ENCODE measurements at regions not wholly inside any gene's neighbourhood (a gene's known extent, or its start where the extent isn't known, plus 50 kb on each side); places are given as distances from the start of the nearest gene placed in this dataset.

DNA sequence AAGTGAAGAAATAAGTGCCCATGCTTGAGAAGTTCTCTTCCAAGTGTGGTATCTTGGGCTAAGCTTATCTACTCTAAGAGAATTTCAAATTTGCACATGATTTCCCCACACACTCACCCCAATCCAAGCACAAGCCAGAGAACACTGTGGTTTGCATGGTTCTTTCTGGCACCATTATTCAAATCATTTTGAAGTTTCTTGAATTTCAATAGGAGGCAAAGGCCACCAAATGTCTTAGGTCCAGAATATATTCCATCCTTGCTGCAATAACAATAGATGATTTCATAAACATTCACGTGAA lies 359.7 kb downstream of the IRS2 start:
- Histone ChIP-seq H3K4me3 (no peak overlapping the region), H3K36me3 (no peaks in the 10 kb centered on the region), H3K4me1 (peaks cover 0 to 3% (median 0%) of the 10 kb centered on the region in 6 donors), H3K27ac (no peak overlapping the region), H3K9me3 (peaks cover 0 to 4% (median 0%) of the 10 kb centered on the region in 8 donors), H3K27me3 (replicated peaks in 1 of 7) (no peaks in the 10 kb centered on the region)
- TF ChIP-seq POLR2AphosphoS5 (IDR thresholded peaks at IDR 0.05) = no peak
- TF ChIP-seq POLR2A (IDR thresholded peaks at IDR 0.05) = no peak
- TF ChIP-seq, protein P1, sequence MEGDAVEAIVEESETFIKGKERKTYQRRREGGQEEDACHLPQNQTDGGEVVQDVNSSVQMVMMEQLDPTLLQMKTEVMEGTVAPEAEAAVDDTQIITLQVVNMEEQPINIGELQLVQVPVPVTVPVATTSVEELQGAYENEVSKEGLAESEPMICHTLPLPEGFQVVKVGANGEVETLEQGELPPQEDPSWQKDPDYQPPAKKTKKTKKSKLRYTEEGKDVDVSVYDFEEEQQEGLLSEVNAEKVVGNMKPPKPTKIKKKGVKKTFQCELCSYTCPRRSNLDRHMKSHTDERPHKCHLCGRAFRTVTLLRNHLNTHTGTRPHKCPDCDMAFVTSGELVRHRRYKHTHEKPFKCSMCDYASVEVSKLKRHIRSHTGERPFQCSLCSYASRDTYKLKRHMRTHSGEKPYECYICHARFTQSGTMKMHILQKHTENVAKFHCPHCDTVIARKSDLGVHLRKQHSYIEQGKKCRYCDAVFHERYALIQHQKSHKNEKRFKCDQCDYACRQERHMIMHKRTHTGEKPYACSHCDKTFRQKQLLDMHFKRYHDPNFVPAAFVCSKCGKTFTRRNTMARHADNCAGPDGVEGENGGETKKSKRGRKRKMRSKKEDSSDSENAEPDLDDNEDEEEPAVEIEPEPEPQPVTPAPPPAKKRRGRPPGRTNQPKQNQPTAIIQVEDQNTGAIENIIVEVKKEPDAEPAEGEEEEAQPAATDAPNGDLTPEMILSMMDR (IDR thresholded peaks at IDR 0.05 in 8 of 11, conservative IDR thresholded peaks at IDR 0.05 in 3 of 11) = no peak
- intact Hi-C loops (cut with DNase I; ENCODE audit: low total_unique reads) = no loop called here
- DNase-seq = no peak
- 84 to 95% (median 88%) methylated on average over 1 of the region's 1 CpG for WGBS, 5 donors

DNA sequence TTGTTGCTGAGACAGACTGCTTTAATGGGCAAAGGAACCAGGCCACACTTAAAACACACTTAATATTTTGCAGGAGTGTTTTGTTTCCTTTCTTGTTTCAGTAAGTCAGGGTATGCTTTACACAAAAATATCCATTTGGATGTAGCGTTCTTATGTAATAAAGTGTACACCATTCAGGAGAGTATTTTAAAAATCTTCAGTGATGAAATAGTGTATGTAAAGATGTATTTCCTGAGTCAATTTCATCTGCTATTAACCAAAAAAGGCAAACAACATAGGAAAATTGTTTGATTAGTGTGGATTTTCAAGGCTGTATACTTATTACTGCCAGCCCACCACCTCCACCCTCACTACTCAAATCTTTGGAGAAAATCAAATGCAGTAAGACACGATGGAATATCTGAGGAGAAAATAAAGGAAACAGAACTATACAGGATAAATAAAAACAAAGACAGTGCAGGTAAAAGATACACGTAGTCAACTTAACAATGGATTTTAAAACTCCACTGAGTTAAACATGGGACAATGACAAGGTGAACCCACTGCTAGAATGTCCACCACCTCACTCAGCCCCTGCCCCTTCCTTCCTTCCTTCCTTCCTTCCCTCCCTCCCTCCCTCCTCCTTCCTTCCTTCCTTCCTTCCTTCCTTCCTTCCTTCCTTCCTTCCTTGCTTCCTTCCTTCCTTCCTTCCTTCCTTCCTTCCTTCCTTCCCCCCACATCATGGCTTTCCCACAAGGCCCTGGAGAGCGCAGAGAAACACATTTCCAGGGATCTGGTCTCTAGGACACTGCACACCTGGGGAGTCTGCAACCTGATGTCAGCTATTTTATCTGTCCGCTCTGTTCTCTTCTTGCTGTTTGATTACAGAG lies 360.3 kb downstream of the IRS2 start:
- DNase-seq = no peak
- intact Hi-C loops (cut with DNase I; ENCODE audit: low total_unique reads) = no loop called here
- H3K4me1 ChIP-seq = peaks cover 0 to 3% (median 0%) of the 10 kb centered on the region in 6 donors
- H3K36me3 ChIP-seq = no peaks in the 10 kb centered on the region
- peaks cover 0 to 4% (median 0%) of the 10 kb centered on the region in 8 donors for H3K9me3 ChIP-seq
- TF ChIP-seq POLR2AphosphoS5 (IDR thresholded peaks at IDR 0.05) = no peak
- TF ChIP-seq, protein P1 (IDR thresholded peaks at IDR 0.05 in 8 of 11, conservative IDR thresholded peaks at IDR 0.05 in 3 of 11) = no peak
- TF ChIP-seq POLR2A (IDR thresholded peaks at IDR 0.05) = no peak
- 73 to 86% (median 77%) methylated on average over 5 of the region's 5 CpGs for WGBS, 5 donors
- no peak overlapping the region for H3K4me3 ChIP-seq
- no peak overlapping the region for H3K27ac ChIP-seq
- no peaks in the 10 kb centered on the region for H3K27me3 ChIP-seq (replicated peaks in 1 of 7)

DNA sequence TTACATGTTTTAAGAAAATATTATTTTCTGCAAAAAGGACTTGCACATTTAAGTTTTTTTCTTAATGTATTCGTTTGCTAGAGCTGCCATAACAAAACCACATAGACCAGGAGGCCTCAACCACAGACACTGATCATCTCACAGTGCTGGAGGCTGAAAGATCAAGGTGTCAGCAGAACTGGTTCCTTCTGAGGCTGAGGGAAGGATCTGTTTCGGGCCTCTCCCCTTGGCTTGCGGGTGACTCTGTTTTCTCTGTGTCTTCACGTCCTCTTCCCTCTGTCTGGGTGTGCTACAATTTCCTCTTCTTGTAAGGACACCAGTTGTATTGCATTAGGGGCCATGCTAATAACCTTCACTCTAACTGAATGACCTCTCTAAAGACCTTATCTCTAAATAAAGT lies 364.2 kb downstream of the IRS2 start:
- DNase-seq = no peak

DNA sequence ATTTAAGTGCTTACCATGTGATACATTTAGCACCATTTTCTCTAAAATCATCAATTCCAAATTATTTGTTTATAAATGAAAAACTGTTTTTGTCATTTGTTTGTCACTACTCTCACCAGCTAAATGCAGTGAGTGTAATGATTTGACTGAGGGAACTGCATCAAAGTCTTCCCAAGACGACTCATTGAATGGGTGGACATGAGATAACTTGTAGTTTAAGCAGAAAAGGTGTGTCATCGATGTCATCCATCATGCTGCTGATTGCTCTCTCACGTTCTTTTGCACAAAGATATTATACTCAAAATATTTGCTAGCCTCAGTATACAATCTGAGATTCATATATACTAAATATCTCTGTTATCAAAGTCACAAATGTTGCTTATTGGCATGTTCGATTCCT lies 366.5 kb downstream of the IRS2 start:
- H3K36me3 ChIP-seq = no peaks in the 10 kb centered on the region
- H3K4me3 ChIP-seq = no peak overlapping the region
- no peaks in the 10 kb centered on the region for H3K9me3 ChIP-seq
- intact Hi-C loops (cut with DNase I; ENCODE audit: low total_unique reads) = no loop called here
- H3K27me3 ChIP-seq (replicated peaks in 1 of 7) = no peaks in the 10 kb centered on the region
- WGBS, 5 donors = 57 to 81% (median 72%) methylated on average over 4 of the region's 4 CpGs
- no peak for DNase-seq
- H3K27ac ChIP-seq = no peak overlapping the region
- no peak for TF ChIP-seq POLR2AphosphoS5 (IDR thresholded peaks at IDR 0.05)
- TF ChIP-seq, protein P1 (IDR thresholded peaks at IDR 0.05 in 8 of 11, conservative IDR thresholded peaks at IDR 0.05 in 3 of 11) = no peak
- no peak for TF ChIP-seq POLR2A (IDR thresholded peaks at IDR 0.05)
- H3K4me1 ChIP-seq = peaks cover 0 to 3% (median 0%) of the 10 kb centered on the region in 6 donors

More for the DNA sequence above, 364.2 kb downstream of the IRS2 start:
- H3K9me3 ChIP-seq = no peaks in the 10 kb centered on the region
- H3K4me3 ChIP-seq = no peak overlapping the region
- intact Hi-C loops (cut with DNase I; ENCODE audit: low total_unique reads) = no loop called here
- H3K4me1 ChIP-seq = peaks cover 0 to 3% (median 0%) of the 10 kb centered on the region in 6 donors
- peak overlapping the region in 4 of 8 donors; percentile 13 to 68 (median 37) for H3K27ac ChIP-seq
- no peaks in the 10 kb centered on the region for H3K27me3 ChIP-seq (replicated peaks in 1 of 7)
- TF ChIP-seq POLR2AphosphoS5 (IDR thresholded peaks at IDR 0.05) (no peak), POLR2A (IDR thresholded peaks at IDR 0.05) (no peak)
- TF ChIP-seq, protein P1 (IDR thresholded peaks at IDR 0.05 in 8 of 11, conservative IDR thresholded peaks at IDR 0.05 in 3 of 11) = no peak
- WGBS, 5 donors = 27 to 48% (median 41%) methylated on average over 4 of the region's 4 CpGs
- H3K36me3 ChIP-seq = no peaks in the 10 kb centered on the region

Measured in spleen (tissue), 11 donors.